ENCODE measurements at regions not wholly inside any gene's neighbourhood (a gene's known extent, or its start where the extent isn't known, plus 50 kb on each side); places are given as distances from the start of the nearest gene placed in this dataset.

DNA sequence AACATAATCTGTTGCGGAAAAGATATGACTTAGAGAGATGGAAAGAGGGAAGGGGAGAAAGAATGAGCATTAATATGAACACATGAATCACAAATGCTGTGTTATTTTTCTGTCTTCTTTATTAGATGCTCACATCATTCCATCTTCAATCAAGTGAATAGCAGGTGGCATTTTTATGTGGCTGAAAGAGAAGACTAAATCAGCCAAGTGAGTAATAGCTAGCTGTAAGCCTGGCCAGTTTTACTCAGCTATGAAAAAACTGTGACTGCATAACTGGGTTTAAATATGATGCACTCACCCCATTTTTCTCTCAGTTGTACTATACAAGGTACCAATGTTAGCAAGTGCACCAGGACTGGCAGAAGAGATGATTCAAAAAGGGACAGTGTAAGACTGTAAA lies 571.1 kb downstream of the JRKL start:
- Histone ChIP-seq H3K9me3 (no peaks in the 10 kb centered on the region), H3K4me1 (no peaks in the 10 kb centered on the region), H3K27ac (no peak overlapping the region), H3K4me2 (no peak overlapping the region), H3K4me3 (no peak overlapping the region)
- ChIA-PET CTCF (no interaction called here), POLR2A (no interaction called here)
- WGBS (ENCODE audit: missing lambda C conversion rate), result 27% methylated on average over 1 of the region's 1 CpG
- DNase-seq (ENCODE audit: low read depth in 1 of 2, low spot score in 1 of 2), result no peak
- no peak for ATAC-seq
- FAIRE-seq, result no peak
- no peak for TF ChIP-seq FOSL2 (IDR thresholded peaks at IDR 0.05)
- no peak for TF ChIP-seq FOSL2 (CRISPR knock-in tag; IDR thresholded peaks at IDR 0.05)
- no peak for TF ChIP-seq HMGXB4 (CRISPR knock-in tag; IDR thresholded peaks at IDR 0.05; ENCODE audit: borderline replicate concordance)
- TF ChIP-seq JUNB (IDR thresholded peaks at IDR 0.05), result no peak
- TF ChIP-seq MAZ (IDR thresholded peaks at IDR 0.05; ENCODE audit: borderline replicate concordance, low read depth, low read length), result no peak
- no peak for TF ChIP-seq HES2 (IDR thresholded peaks at IDR 0.05)
- TF ChIP-seq ZFP36 (IDR thresholded peaks at IDR 0.05; ENCODE audit: borderline replicate concordance, partially characterized antibody), result no peak
- TF ChIP-seq HOXB13 (CRISPR knock-in tag; IDR thresholded peaks at IDR 0.05; ENCODE audit: low read depth), result no peak
- TF ChIP-seq RNF2 (IDR thresholded peaks at IDR 0.05; ENCODE audit: borderline replicate concordance, low read depth), result no peak
- TF ChIP-seq, protein P1, sequence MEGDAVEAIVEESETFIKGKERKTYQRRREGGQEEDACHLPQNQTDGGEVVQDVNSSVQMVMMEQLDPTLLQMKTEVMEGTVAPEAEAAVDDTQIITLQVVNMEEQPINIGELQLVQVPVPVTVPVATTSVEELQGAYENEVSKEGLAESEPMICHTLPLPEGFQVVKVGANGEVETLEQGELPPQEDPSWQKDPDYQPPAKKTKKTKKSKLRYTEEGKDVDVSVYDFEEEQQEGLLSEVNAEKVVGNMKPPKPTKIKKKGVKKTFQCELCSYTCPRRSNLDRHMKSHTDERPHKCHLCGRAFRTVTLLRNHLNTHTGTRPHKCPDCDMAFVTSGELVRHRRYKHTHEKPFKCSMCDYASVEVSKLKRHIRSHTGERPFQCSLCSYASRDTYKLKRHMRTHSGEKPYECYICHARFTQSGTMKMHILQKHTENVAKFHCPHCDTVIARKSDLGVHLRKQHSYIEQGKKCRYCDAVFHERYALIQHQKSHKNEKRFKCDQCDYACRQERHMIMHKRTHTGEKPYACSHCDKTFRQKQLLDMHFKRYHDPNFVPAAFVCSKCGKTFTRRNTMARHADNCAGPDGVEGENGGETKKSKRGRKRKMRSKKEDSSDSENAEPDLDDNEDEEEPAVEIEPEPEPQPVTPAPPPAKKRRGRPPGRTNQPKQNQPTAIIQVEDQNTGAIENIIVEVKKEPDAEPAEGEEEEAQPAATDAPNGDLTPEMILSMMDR (IDR thresholded peaks at IDR 0.05), result no peak
- no peak for TF ChIP-seq BHLHE40 (IDR thresholded peaks at IDR 0.05; ENCODE audit: low read depth, low read length)
- no peak for TF ChIP-seq MAFK (IDR thresholded peaks at IDR 0.05; ENCODE audit: partially characterized antibody)
- no peak for TF ChIP-seq POLR2AphosphoS2 (conservative IDR thresholded peaks at IDR 0.05; ENCODE audit: low read length)

GRCh38 chr11:96961931-96962330 lies 572.1 kb downstream of the JRKL start:
- DNase-seq (ENCODE audit: low read depth in 1 of 2, low spot score in 1 of 2) (no peak), FAIRE-seq (no peak), ATAC-seq (no peak)
- H3K4me3 ChIP-seq, result no peak overlapping the region
- WGBS (ENCODE audit: missing lambda C conversion rate), result 1% methylated on average over 4 of the region's 4 CpGs
- no peaks in the 10 kb centered on the region for H3K4me1 ChIP-seq
- ChIA-PET CTCF (no interaction called here), POLR2A (no interaction called here)
- no peak overlapping the region for H3K27ac ChIP-seq
- H3K4me2 ChIP-seq, result no peak overlapping the region
- TF ChIP-seq NFE2L2 (conservative IDR thresholded peaks at IDR 0.05; ENCODE audit: low read length) (no peak), MYC (IDR thresholded peaks at IDR 0.05; ENCODE audit: borderline replicate concordance, low read length) (no peak), POLR2A (IDR thresholded peaks at IDR 0.05; ENCODE audit: low read length) (no peak), KDM1A (IDR thresholded peaks at IDR 0.05; ENCODE audit: low read depth) (no peak), RAD21 (conservative IDR thresholded peaks at IDR 0.05 in 1 of 2, IDR thresholded peaks at IDR 0.05 in 1 of 2) (no peak), ZFP36 (IDR thresholded peaks at IDR 0.05; ENCODE audit: borderline replicate concordance, partially characterized antibody) (no peak), FOXS1 (CRISPR knock-in tag; IDR thresholded peaks at IDR 0.05) (no peak), RNF2 (IDR thresholded peaks at IDR 0.05; ENCODE audit: borderline replicate concordance, low read depth) (no peak), KDM5A (IDR thresholded peaks at IDR 0.05) (no peak), HOXB5 (CRISPR knock-in tag; IDR thresholded peaks at IDR 0.05) (no peak), MAFK (IDR thresholded peaks at IDR 0.05; ENCODE audit: partially characterized antibody) (no peak), POLR2AphosphoS2 (conservative IDR thresholded peaks at IDR 0.05; ENCODE audit: low read length) (no peak), EHMT2 (IDR thresholded peaks at IDR 0.05; ENCODE audit: low read depth) (no peak), ZC3H11A (IDR thresholded peaks at IDR 0.05) (no peak), HMGXB4 (CRISPR knock-in tag; IDR thresholded peaks at IDR 0.05; ENCODE audit: borderline replicate concordance) (no peak), CHD2 (IDR thresholded peaks at IDR 0.05; ENCODE audit: low read length, partially characterized antibody) (no peak), HDAC2 (IDR thresholded peaks at IDR 0.05) (no peak)
- TF ChIP-seq, protein P1 (IDR thresholded peaks at IDR 0.05), result no peak
- TF ChIP-seq, protein P2, sequence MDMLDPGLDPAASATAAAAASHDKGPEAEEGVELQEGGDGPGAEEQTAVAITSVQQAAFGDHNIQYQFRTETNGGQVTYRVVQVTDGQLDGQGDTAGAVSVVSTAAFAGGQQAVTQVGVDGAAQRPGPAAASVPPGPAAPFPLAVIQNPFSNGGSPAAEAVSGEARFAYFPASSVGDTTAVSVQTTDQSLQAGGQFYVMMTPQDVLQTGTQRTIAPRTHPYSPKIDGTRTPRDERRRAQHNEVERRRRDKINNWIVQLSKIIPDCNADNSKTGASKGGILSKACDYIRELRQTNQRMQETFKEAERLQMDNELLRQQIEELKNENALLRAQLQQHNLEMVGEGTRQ (IDR thresholded peaks at IDR 0.05), result no peak
- no peaks in the 10 kb centered on the region for H3K9me3 ChIP-seq

Measured in A549 (cell line).